ENCODE measurements at regions not wholly inside any gene's neighbourhood (a gene's known extent, or its start where the extent isn't known, plus 50 kb on each side); places are given as distances from the start of the nearest gene placed in this dataset.

DNA sequence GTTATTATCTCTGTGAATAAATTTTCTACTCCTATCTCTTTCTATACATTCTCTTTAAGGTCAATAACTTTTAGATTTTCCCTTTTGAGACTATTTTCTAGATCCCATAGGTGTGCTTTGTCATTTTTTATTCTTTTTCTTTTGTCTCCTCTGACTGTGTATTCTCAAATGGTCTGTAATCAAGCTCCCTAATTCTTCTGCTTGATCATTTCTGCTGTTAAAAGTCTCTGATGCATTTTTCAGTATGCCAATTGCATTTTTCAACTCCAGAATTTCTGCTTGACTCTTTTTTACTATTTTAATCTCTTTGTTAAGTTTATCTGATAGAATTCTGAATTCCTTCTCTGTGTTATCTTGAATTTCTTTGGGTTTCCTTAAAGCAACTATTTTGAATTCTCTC, 78.2 kb downstream of the THNSL1 start:
- no peak overlapping the region for H3K4me3 ChIP-seq (replicated peaks; ENCODE audit: insufficient read depth, low read length)
- H3K27me3 ChIP-seq (ENCODE audit: insufficient read depth, poor library complexity, severe bottlenecking): no peaks in the 10 kb centered on the region
- no peak overlapping the region for H3K27ac ChIP-seq (replicated peaks)
- no peak for DNase-seq (ENCODE audit: low read depth in 1 of 2, low spot score in 1 of 2)
- TF ChIP-seq GABPA (IDR thresholded peaks at IDR 0.05; ENCODE audit: low read depth): no peak
- no peak for TF ChIP-seq REST (IDR thresholded peaks at IDR 0.05; ENCODE audit: insufficient replicate concordance, low read depth)
- no peak for TF ChIP-seq POLR2AphosphoS5 (IDR thresholded peaks at IDR 0.05; ENCODE audit: low read depth)

GRCh38 chr10:25097669-25098411, 77.0 kb upstream of the GPR158 start:
- H3K27me3 ChIP-seq (ENCODE audit: insufficient read depth, poor library complexity, severe bottlenecking): no peaks in the 10 kb centered on the region
- TF ChIP-seq SPI1 (IDR thresholded peaks at IDR 0.05; ENCODE audit: borderline replicate concordance, low read depth): no peak
- H3K4me3 ChIP-seq (replicated peaks; ENCODE audit: insufficient read depth, low read length): no peak overlapping the region
- H3K27ac ChIP-seq (replicated peaks): no peak overlapping the region
- DNase-seq (ENCODE audit: low read depth in 1 of 2, low spot score in 1 of 2): no peak

DNA sequence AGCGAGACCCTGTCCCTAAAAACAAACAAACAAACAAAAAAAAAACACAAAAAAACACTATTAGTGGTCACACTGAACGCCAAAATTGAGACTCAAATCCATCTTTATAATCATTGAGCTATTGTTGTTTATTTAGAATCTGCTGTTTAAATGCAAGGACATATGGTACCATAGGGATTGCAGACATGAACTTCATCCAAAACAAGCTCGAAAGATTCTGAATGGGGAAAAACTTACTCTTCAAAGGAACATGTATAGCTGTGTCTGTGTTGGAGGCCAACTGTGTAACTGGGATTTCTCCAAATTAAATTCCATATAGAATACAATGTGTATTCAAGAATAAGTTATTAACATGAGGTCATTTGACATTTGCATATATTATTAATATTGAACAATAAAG, 74.7 kb upstream of the GPR158 start:
- H3K27ac ChIP-seq (replicated peaks): no peak overlapping the region
- TF ChIP-seq GABPA (IDR thresholded peaks at IDR 0.05; ENCODE audit: low read depth) (no peak), POLR2AphosphoS5 (IDR thresholded peaks at IDR 0.05; ENCODE audit: low read depth) (no peak), SPI1 (IDR thresholded peaks at IDR 0.05; ENCODE audit: borderline replicate concordance, low read depth) (no peak), REST (IDR thresholded peaks at IDR 0.05; ENCODE audit: insufficient replicate concordance, low read depth) (no peak)
- TF ChIP-seq, protein P1, sequence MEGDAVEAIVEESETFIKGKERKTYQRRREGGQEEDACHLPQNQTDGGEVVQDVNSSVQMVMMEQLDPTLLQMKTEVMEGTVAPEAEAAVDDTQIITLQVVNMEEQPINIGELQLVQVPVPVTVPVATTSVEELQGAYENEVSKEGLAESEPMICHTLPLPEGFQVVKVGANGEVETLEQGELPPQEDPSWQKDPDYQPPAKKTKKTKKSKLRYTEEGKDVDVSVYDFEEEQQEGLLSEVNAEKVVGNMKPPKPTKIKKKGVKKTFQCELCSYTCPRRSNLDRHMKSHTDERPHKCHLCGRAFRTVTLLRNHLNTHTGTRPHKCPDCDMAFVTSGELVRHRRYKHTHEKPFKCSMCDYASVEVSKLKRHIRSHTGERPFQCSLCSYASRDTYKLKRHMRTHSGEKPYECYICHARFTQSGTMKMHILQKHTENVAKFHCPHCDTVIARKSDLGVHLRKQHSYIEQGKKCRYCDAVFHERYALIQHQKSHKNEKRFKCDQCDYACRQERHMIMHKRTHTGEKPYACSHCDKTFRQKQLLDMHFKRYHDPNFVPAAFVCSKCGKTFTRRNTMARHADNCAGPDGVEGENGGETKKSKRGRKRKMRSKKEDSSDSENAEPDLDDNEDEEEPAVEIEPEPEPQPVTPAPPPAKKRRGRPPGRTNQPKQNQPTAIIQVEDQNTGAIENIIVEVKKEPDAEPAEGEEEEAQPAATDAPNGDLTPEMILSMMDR (IDR thresholded peaks at IDR 0.05; ENCODE audit: insufficient read depth, low read length): no peak
- DNase-seq (ENCODE audit: low read depth in 1 of 2, low spot score in 1 of 2): no peak
- H3K4me3 ChIP-seq (replicated peaks; ENCODE audit: insufficient read depth, low read length): no peak overlapping the region
- no peaks in the 10 kb centered on the region for H3K27me3 ChIP-seq (ENCODE audit: insufficient read depth, poor library complexity, severe bottlenecking)

GRCh38 chr10:25101461-25102146, 73.2 kb upstream of the GPR158 start:
- DNase-seq (ENCODE audit: low read depth in 1 of 2, low spot score in 1 of 2): no peak
- TF ChIP-seq, protein P1 (IDR thresholded peaks at IDR 0.05; ENCODE audit: insufficient read depth, low read length): no peak
- TF ChIP-seq POLR2AphosphoS5 (IDR thresholded peaks at IDR 0.05; ENCODE audit: low read depth) (no peak), SPI1 (IDR thresholded peaks at IDR 0.05; ENCODE audit: borderline replicate concordance, low read depth) (no peak), GABPA (IDR thresholded peaks at IDR 0.05; ENCODE audit: low read depth) (no peak), REST (IDR thresholded peaks at IDR 0.05; ENCODE audit: insufficient replicate concordance, low read depth) (no peak)
- Histone ChIP-seq H3K4me3 (replicated peaks; ENCODE audit: insufficient read depth, low read length) (no peak overlapping the region), H3K27ac (replicated peaks) (no peak overlapping the region), H3K27me3 (ENCODE audit: insufficient read depth, poor library complexity, severe bottlenecking) (no peaks in the 10 kb centered on the region)

All from HL-60 (cell line).